Keratinocyte (primary cell): ENCODE measurements at regions not wholly inside any gene's neighbourhood (a gene's known extent, or its start where the extent isn't known, plus 50 kb on each side); places are given as distances from the start of the nearest gene placed in this dataset.

Experiments
- EZH2 ChIP-seq: IDR thresholded peaks from one replicate; pipeline ENCODE4 v1.6.1; 2012; ENCODE audit warnings: inconsistent platforms, mild to moderate bottlenecking, low read length, moderate library complexity
- TF ChIP-seq, protein P1 (sequence below), 3 experiments: IDR thresholded peaks in 1 of 3; conservative IDR thresholded peaks in 1 of 3; optimal IDR thresholded peaks in 1 of 3; 2 replicates in 2 of 3; 3 replicates in 1 of 3; pipeline versions ENCODE3 to v1.5.1; 2011; ENCODE audit warnings: low read length in 3 of 3, mild to moderate bottlenecking in 3 of 3, moderate library complexity in 2 of 3, control low read depth in 1 of 3, inconsistent platforms in 1 of 3; ENCODE audit not compliant: insufficient read depth in 2 of 3; ENCODE audit errors: extremely low read depth in 1 of 3

DNA sequence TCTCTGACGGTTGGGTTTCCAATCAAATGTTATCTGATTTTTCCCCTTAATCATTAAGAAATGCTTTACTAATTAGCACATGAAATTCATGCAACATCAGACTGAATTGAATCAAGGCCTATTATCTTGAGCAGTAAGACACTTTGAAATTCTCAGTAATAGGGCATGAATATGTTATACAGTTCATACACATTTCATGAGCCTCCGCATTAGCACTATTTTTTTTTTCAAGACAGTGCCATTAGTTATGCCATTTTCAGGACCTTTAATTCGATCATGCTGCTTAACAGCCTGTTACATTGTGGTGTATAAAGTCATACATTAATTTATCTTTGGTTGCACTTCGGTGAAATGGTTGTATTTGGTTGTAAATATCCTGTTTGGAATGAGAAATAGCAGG, 862.6 kb upstream of the GOT2 start:
- TF ChIP-seq, protein P1, sequence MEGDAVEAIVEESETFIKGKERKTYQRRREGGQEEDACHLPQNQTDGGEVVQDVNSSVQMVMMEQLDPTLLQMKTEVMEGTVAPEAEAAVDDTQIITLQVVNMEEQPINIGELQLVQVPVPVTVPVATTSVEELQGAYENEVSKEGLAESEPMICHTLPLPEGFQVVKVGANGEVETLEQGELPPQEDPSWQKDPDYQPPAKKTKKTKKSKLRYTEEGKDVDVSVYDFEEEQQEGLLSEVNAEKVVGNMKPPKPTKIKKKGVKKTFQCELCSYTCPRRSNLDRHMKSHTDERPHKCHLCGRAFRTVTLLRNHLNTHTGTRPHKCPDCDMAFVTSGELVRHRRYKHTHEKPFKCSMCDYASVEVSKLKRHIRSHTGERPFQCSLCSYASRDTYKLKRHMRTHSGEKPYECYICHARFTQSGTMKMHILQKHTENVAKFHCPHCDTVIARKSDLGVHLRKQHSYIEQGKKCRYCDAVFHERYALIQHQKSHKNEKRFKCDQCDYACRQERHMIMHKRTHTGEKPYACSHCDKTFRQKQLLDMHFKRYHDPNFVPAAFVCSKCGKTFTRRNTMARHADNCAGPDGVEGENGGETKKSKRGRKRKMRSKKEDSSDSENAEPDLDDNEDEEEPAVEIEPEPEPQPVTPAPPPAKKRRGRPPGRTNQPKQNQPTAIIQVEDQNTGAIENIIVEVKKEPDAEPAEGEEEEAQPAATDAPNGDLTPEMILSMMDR (optimal IDR thresholded peaks at IDR 0.05 in 1 of 3, IDR thresholded peaks at IDR 0.05 in 1 of 3, conservative IDR thresholded peaks at IDR 0.05 in 1 of 3; ENCODE audit: extremely low read depth in 1 of 3, insufficient read depth in 2 of 3, low read length in 3 of 3), result no peak
- no peak for TF ChIP-seq EZH2
